ENCODE measurements at regions not wholly inside any gene's neighbourhood (a gene's known extent, or its start where the extent isn't known, plus 50 kb on each side); places are given as distances from the start of the nearest gene placed in this dataset.
"Not testable (repeated sequence)": the region's sequence is repeated elsewhere in the genome, so short reads cannot be mapped to it uniquely, and the experiment has no call there.

- DNase-seq (ENCODE audit: low read depth), result no peak
These were observed 856.7 kb downstream of the PCDH17 start for GRCh38 chr13:58488251-58488650.

- DNase-seq (ENCODE audit: low read depth), result no peak
These were observed 864.1 kb downstream of the PCDH17 start for GRCh38 chr13:58495668-58496067.

- no peak for DNase-seq (ENCODE audit: low read depth)
These were observed 869.4 kb downstream of the PCDH17 start for GRCh38 chr13:58500938-58501337.

GRCh38 chr13:58504202-58504700 lies 872.7 kb downstream of the PCDH17 start:
- not testable (repeated sequence) for DNase-seq (ENCODE audit: low read depth)

GRCh38 chr13:58505262-58505920 lies 873.8 kb downstream of the PCDH17 start:
- DNase-seq (ENCODE audit: low read depth), result not testable (repeated sequence)

- no peak for DNase-seq (ENCODE audit: low read depth)
These were observed 896.8 kb downstream of the PCDH17 start for GRCh38 chr13:58528351-58528750.

GRCh38 chr13:58531614-58532013 lies 900.1 kb downstream of the PCDH17 start:
- no peak for DNase-seq (ENCODE audit: low read depth)

- DNase-seq (ENCODE audit: low read depth), result no peak
These were observed 911.0 kb downstream of the PCDH17 start for GRCh38 chr13:58542530-58542929.

- no peak for DNase-seq (ENCODE audit: low read depth)
These were observed 915.9 kb downstream of the PCDH17 start for GRCh38 chr13:58547419-58547818.

GRCh38 chr13:58566176-58566575 lies 934.6 kb downstream of the PCDH17 start:
- DNase-seq (ENCODE audit: low read depth), result no peak

- no peak for DNase-seq (ENCODE audit: low read depth)
These were observed 942.2 kb downstream of the PCDH17 start for GRCh38 chr13:58573743-58574142.

GRCh38 chr13:58574791-58575190 lies 943.2 kb downstream of the PCDH17 start:
- no peak for DNase-seq (ENCODE audit: low read depth)

- no peak for DNase-seq (ENCODE audit: low read depth)
These were observed 947.9 kb downstream of the PCDH17 start for GRCh38 chr13:58579468-58579867.

- no peak for DNase-seq (ENCODE audit: low read depth)
These were observed 952.4 kb downstream of the PCDH17 start for GRCh38 chr13:58583966-58584365.

GRCh38 chr13:58584610-58585009 lies 953.1 kb downstream of the PCDH17 start:
- no peak for DNase-seq (ENCODE audit: low read depth)

GRCh38 chr13:58587183-58587582 lies 955.6 kb downstream of the PCDH17 start:
- no peak for DNase-seq (ENCODE audit: low read depth)

- DNase-seq (ENCODE audit: low read depth), result no peak
These were observed 960.5 kb downstream of the PCDH17 start for GRCh38 chr13:58592052-58592451.

GRCh38 chr13:58592786-58593185 lies 961.2 kb downstream of the PCDH17 start:
- no peak for DNase-seq (ENCODE audit: low read depth)

- no peak for DNase-seq (ENCODE audit: low read depth)
These were observed 963.4 kb downstream of the PCDH17 start for GRCh38 chr13:58594747-58595600.

- no peak for DNase-seq (ENCODE audit: low read depth)
These were observed 966.0 kb downstream of the PCDH17 start for GRCh38 chr13:58597552-58597951.

GRCh38 chr13:58598241-58598640 lies 966.7 kb downstream of the PCDH17 start:
- no peak for DNase-seq (ENCODE audit: low read depth)

GRCh38 chr13:58611117-58611516 lies 979.6 kb downstream of the PCDH17 start:
- DNase-seq (ENCODE audit: low read depth), result no peak
